ENCODE measurements at regions not wholly inside any gene's neighbourhood (a gene's known extent, or its start where the extent isn't known, plus 50 kb on each side); places are given as distances from the start of the nearest gene placed in this dataset.

DNA sequence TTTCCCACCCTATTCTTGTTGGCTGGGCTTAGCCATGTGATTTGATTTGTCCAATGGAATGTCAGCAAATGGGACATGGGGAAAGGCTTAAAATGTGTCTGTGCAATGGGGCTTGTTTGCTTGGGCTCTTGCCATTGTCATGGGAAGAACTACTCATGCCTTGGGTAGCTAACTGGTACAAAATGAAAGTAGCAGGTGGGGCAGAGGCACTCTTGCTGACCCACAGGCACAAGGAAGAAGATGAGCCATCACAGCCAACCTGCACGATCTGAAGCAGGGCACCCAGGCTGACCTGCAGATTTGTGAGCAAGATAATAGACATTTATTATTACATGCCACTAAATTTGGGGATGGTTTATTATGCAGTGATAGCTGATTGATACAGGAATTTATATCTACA, 305.9 kb upstream of the CAMK1G start:
- FAIRE-seq (no peak), DNase-seq (ENCODE audit: insufficient read length) (no peak)
- no peak for TF ChIP-seq POLR2A (IDR thresholded peaks at IDR 0.05; ENCODE audit: low read depth, low read length)
- TF ChIP-seq POLR2AphosphoS5 (IDR thresholded peaks at IDR 0.05; ENCODE audit: low read depth, low read length), result no peak

DNA sequence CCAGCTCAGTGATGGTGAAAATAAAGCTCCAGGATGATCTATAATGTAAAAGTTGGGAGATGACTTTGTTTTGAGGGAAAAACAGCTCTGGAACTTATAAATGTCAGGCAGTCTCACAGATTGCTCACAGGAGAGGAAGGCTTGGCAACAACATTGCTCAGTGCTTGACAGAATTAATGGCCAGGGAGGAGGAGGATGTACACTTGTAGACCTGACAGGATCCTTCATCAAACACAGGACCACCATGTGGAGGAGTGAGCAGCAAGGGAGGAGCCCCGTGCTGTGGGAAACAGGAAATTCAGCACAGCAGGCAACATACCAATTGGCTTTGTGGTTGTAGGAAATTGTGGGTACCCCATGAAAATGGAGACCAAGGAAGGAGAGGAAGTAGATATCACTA, 291.8 kb upstream of the CAMK1G start:
- FAIRE-seq (no peak), DNase-seq (ENCODE audit: insufficient read length) (no peak)
- TF ChIP-seq POLR2A (IDR thresholded peaks at IDR 0.05; ENCODE audit: low read depth, low read length) (no peak), TAF1 (IDR thresholded peaks at IDR 0.05; ENCODE audit: borderline replicate concordance, low read depth, low read length) (no peak), POLR2AphosphoS5 (IDR thresholded peaks at IDR 0.05; ENCODE audit: low read depth, low read length) (no peak)

DNA sequence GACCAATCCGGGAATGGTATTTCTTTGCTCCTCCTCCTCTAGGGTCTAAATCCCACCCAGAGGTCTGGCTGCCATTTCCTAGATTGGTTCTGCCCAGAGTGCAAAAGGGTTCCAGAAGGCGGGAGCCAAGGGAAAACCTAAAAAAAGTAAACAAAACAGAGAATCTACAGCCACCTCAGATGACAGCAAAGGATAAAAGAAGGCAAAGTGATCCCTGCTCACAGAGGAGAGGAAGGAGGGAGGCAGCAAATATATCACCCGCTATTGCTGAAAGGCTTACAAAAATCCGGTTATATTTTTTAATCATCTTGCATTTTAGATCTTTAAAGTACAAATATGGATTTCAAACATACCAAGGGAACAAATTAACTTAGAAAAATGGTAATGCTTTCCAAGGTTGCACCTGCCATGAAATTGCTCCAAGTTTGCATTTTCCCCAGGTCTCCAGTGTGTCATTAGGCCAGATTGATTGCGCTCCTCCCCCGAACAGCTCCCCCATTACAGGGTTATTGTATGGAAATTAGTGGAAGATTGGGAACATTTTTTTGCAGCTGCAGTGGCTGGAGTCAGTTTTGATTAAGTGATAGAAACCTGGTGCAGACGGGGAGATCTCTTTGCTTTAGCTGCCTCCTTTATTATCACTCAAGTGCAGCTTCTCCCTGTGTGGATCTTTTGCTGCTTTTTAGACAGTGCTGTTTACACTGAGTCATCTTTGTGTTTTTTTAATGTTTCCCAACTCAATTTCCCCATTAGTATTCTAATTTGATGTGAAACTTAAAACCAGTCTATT, 280.5 kb upstream of the CAMK1G start:
- FAIRE-seq, result no peak
- TF ChIP-seq POLR2A (IDR thresholded peaks at IDR 0.05; ENCODE audit: low read depth, low read length), result no peak
- TF ChIP-seq TAF1 (IDR thresholded peaks at IDR 0.05; ENCODE audit: borderline replicate concordance, low read depth, low read length), result no peak
- TF ChIP-seq POLR2AphosphoS5 (IDR thresholded peaks at IDR 0.05; ENCODE audit: low read depth, low read length), result no peak
- DNase-seq (ENCODE audit: insufficient read length), result no peak

DNA sequence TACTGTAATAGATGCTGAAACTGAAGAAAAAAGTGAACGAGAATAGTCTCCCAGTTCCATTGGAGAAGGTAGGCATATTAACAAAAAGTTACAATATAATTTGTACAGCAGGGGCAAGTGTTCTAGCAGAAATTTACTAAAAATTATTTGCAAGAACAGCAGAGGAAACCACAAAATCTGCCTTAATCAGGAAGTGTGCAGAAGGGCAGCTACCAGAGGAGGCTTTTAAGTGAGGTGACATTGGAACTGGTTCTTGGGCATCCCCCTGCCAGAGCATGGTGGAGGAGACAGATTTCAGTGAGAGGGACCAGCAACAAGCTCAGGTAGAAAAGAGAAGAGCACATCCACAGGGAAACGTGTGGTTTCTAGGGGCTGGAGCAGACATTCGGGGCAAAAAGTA, 279.3 kb upstream of the CAMK1G start:
- DNase-seq (ENCODE audit: insufficient read length) (no peak), FAIRE-seq (no peak)
- no peak for TF ChIP-seq POLR2A (IDR thresholded peaks at IDR 0.05; ENCODE audit: low read depth, low read length)
- no peak for TF ChIP-seq POLR2AphosphoS5 (IDR thresholded peaks at IDR 0.05; ENCODE audit: low read depth, low read length)
- no peak for TF ChIP-seq TAF1 (IDR thresholded peaks at IDR 0.05; ENCODE audit: borderline replicate concordance, low read depth, low read length)

DNA sequence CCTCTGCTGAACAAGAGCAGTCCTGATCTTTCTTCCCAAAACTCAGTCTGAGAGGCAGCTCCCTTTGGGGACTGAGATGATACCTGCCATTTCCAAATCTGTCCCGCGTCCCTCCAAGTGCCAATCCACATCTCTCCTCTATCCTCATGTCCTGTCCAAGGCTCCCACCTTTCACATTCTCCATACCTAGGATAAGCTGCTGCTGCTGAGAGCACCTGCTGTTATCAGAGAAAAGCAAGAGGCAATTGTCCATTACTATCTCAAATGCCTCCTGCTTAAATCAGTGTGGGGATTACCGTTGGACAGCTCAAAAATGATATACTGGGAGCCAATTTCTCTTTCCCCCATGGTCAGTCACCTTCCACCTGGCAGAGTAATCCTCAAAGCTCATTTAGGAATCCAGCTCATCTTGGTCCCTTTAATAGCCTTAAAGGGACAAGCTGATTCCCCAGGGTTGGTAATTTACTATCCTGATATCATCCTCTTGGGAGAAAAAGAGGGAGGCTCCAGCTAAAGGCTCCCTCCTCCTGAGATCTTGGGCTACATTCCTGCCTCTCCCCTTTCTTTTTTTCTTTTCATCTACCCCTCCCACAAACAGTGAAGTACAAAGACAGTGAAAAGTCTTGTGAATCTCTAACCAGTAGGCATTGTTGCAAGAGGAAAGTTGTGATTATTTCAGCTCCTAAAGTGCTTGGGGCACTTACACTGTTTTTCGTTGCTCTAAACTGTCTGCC, 278.1 kb upstream of the CAMK1G start:
- no peak for FAIRE-seq
- TF ChIP-seq POLR2A (IDR thresholded peaks at IDR 0.05; ENCODE audit: low read depth, low read length) (no peak), POLR2AphosphoS5 (IDR thresholded peaks at IDR 0.05; ENCODE audit: low read depth, low read length) (no peak), TAF1 (IDR thresholded peaks at IDR 0.05; ENCODE audit: borderline replicate concordance, low read depth, low read length) (no peak)

GRCh38 chr1:209307846-209308245, 275.7 kb upstream of the CAMK1G start:
- FAIRE-seq, result no peak
- DNase-seq (ENCODE audit: insufficient read length), result no peak
- TF ChIP-seq POLR2A (IDR thresholded peaks at IDR 0.05; ENCODE audit: low read depth, low read length), result no peak
- no peak for TF ChIP-seq POLR2AphosphoS5 (IDR thresholded peaks at IDR 0.05; ENCODE audit: low read depth, low read length)
- no peak for TF ChIP-seq TAF1 (IDR thresholded peaks at IDR 0.05; ENCODE audit: borderline replicate concordance, low read depth, low read length)

More for the DNA sequence above, 278.1 kb upstream of the CAMK1G start:
- DNase-seq (ENCODE audit: insufficient read length), result no peak

DNA sequence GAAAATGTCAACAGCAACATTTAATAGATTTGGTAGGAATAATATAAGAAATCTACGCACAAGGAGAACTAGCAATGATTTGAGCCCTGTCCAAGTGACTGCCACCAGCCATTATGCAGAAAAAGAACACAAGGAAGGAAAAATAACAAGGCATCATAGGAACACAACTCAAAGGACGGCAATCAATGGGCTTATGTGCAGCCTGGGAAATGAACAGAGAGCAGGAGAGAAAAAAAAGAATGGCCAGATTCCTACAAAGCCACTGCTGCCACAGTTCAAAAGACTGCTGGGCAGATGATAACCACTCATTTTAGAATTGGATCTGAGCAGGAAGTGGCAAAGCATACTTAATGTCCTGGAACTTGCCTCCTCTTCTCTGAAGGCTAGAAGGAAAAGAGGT, 274.3 kb upstream of the CAMK1G start:
- DNase-seq (ENCODE audit: insufficient read length) (no peak), FAIRE-seq (no peak)
- TF ChIP-seq POLR2AphosphoS5 (IDR thresholded peaks at IDR 0.05; ENCODE audit: low read depth, low read length), result no peak
- TF ChIP-seq POLR2A (IDR thresholded peaks at IDR 0.05; ENCODE audit: low read depth, low read length), result no peak
- no peak for TF ChIP-seq TAF1 (IDR thresholded peaks at IDR 0.05; ENCODE audit: borderline replicate concordance, low read depth, low read length)

DNA sequence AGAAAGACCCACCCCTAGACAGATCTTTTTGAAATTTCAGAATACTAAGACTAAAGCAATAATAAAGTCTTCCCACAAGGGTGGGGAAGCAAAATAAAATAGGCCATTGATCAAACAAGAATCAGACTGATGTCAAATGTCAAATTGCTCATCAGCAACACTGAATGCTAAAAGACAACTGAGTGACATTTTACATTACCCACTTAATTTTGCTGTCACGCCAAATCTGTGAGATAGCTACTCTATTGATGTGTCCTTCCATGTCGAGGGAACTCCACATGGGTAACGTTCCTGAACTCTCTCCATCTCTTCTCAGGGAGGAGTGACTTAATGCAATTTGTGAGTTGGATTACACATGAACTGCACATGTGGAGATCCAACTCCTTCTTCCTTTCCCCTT, 271.7 kb upstream of the CAMK1G start:
- no peak for DNase-seq (ENCODE audit: insufficient read length)
- FAIRE-seq, result no peak
- TF ChIP-seq POLR2A (IDR thresholded peaks at IDR 0.05; ENCODE audit: low read depth, low read length), result no peak
- TF ChIP-seq POLR2AphosphoS5 (IDR thresholded peaks at IDR 0.05; ENCODE audit: low read depth, low read length), result no peak
- no peak for TF ChIP-seq TAF1 (IDR thresholded peaks at IDR 0.05; ENCODE audit: borderline replicate concordance, low read depth, low read length)

- FAIRE-seq (no peak), DNase-seq (ENCODE audit: insufficient read length) (no peak)
- TF ChIP-seq POLR2A (IDR thresholded peaks at IDR 0.05; ENCODE audit: low read depth, low read length), result no peak
- TF ChIP-seq POLR2AphosphoS5 (IDR thresholded peaks at IDR 0.05; ENCODE audit: low read depth, low read length), result no peak
These were observed 266.6 kb upstream of the CAMK1G start for GRCh38 chr1:209316929-209317328.

- DNase-seq (ENCODE audit: insufficient read length) (no peak), FAIRE-seq (no peak)
- no peak for TF ChIP-seq TAF1 (IDR thresholded peaks at IDR 0.05; ENCODE audit: borderline replicate concordance, low read depth, low read length)
These were observed 265.1 kb upstream of the CAMK1G start for GRCh38 chr1:209318181-209319056.

- TF ChIP-seq TAF1 (IDR thresholded peaks at IDR 0.05; ENCODE audit: borderline replicate concordance, low read depth, low read length), result no peak
- TF ChIP-seq POLR2AphosphoS5 (IDR thresholded peaks at IDR 0.05; ENCODE audit: low read depth, low read length), result no peak
- no peak for TF ChIP-seq POLR2A (IDR thresholded peaks at IDR 0.05; ENCODE audit: low read depth, low read length)
- FAIRE-seq, result no peak
- DNase-seq (ENCODE audit: insufficient read length), result no peak
These were observed 264.5 kb upstream of the CAMK1G start for GRCh38 chr1:209319057-209319432.

Measured in GM12892 (cell line).